ENCODE measurements at regions not wholly inside any gene's neighbourhood (a gene's known extent, or its start where the extent isn't known, plus 50 kb on each side); places are given as distances from the start of the nearest gene placed in this dataset.
"Not testable (repeated sequence)": the region's sequence is repeated elsewhere in the genome, so short reads cannot be mapped to it uniquely, and the experiment has no call there.

- DNase-seq: no peak
- intact Hi-C loops (cut with DNase I): no loop called here
- ATAC-seq (ENCODE audit: poor library complexity): no peak
Observed at GRCh38 chr3:20515834-20516233, 329.8 kb upstream of the SGO1 start.

- ATAC-seq (ENCODE audit: poor library complexity): peak; percentile 90
- intact Hi-C loops (cut with DNase I): loop anchor here (2.0 kb wide), 1 partner anchor 229 kb away; no protein-coding TSS in a partner anchor
- no peak for DNase-seq
Observed at GRCh38 chr3:20511863-20512505, 326.0 kb upstream of the SGO1 start.

GRCh38 chr3:20510396-20510795 lies 324.4 kb upstream of the SGO1 start:
- intact Hi-C loops (cut with DNase I): loop anchor here (2.0 kb wide), 1 partner anchor 230 kb away; no protein-coding TSS in a partner anchor

GRCh38 chr3:20503394-20504082 lies 317.5 kb upstream of the SGO1 start:
- intact Hi-C loops (cut with DNase I): no loop called here
- DNase-seq (no peak), ATAC-seq (ENCODE audit: poor library complexity) (no peak)

More at GRCh38 chr3:20510396-20510795, 324.4 kb upstream of the SGO1 start:
- ATAC-seq (ENCODE audit: poor library complexity) (no peak), DNase-seq (no peak)

GRCh38 chr3:20490996-20491395 lies 305.0 kb upstream of the SGO1 start:
- no peak for ATAC-seq (ENCODE audit: poor library complexity)
- DNase-seq: no peak
- intact Hi-C loops (cut with DNase I): no loop called here

- intact Hi-C loops (cut with DNase I): no loop called here
- DNase-seq (no peak), ATAC-seq (ENCODE audit: poor library complexity) (no peak)
Observed at GRCh38 chr3:20488151-20488550, 302.1 kb upstream of the SGO1 start.

GRCh38 chr3:20484126-20484525 lies 298.1 kb upstream of the SGO1 start:
- ATAC-seq (ENCODE audit: poor library complexity): no peak
- intact Hi-C loops (cut with DNase I): no loop called here
- no peak for DNase-seq

- intact Hi-C loops (cut with DNase I): no loop called here
- ATAC-seq (ENCODE audit: poor library complexity) (no peak), DNase-seq (no peak)
Observed at GRCh38 chr3:20482350-20482749, 296.3 kb upstream of the SGO1 start.

- intact Hi-C loops (cut with DNase I): no loop called here
- no peak for ATAC-seq (ENCODE audit: poor library complexity)
Observed at GRCh38 chr3:20480786-20481365, 294.9 kb upstream of the SGO1 start.

GRCh38 chr3:20478436-20478835 lies 292.4 kb upstream of the SGO1 start:
- intact Hi-C loops (cut with DNase I): no loop called here
- ATAC-seq (ENCODE audit: poor library complexity) (no peak), DNase-seq (no peak)

More at GRCh38 chr3:20480786-20481365, 294.9 kb upstream of the SGO1 start:
- no peak for DNase-seq

- ATAC-seq (ENCODE audit: poor library complexity); DNase-seq; intact Hi-C loops (cut with DNase I): not testable (repeated sequence)
Observed at GRCh38 chr3:20464237-20464636, 278.2 kb upstream of the SGO1 start.

- ATAC-seq (ENCODE audit: poor library complexity) (no peak), DNase-seq (no peak)
- intact Hi-C loops (cut with DNase I): no loop called here
Observed at GRCh38 chr3:20462723-20463122, 276.7 kb upstream of the SGO1 start.

- intact Hi-C loops (cut with DNase I): no loop called here
- DNase-seq: no peak
- ATAC-seq (ENCODE audit: poor library complexity): no peak
Observed at GRCh38 chr3:20462226-20462625, 276.2 kb upstream of the SGO1 start.

- intact Hi-C loops (cut with DNase I): no loop called here
- no peak for DNase-seq
- peak; percentile 52 for ATAC-seq (ENCODE audit: poor library complexity)
Observed at GRCh38 chr3:20458994-20459716, 273.1 kb upstream of the SGO1 start.

GRCh38 chr3:20456511-20456910 lies 270.5 kb upstream of the SGO1 start:
- no peak for DNase-seq
- intact Hi-C loops (cut with DNase I): no loop called here
- ATAC-seq (ENCODE audit: poor library complexity): no peak

GRCh38 chr3:20451170-20451569 lies 265.2 kb upstream of the SGO1 start:
- ATAC-seq (ENCODE audit: poor library complexity) (no peak), DNase-seq (no peak)
- intact Hi-C loops (cut with DNase I): no loop called here

- ATAC-seq (ENCODE audit: poor library complexity) (no peak), DNase-seq (no peak)
- intact Hi-C loops (cut with DNase I): no loop called here
Observed at GRCh38 chr3:20450611-20451010, 264.6 kb upstream of the SGO1 start.

- DNase-seq: no peak
- intact Hi-C loops (cut with DNase I): no loop called here
- ATAC-seq (ENCODE audit: poor library complexity): no peak
Observed at GRCh38 chr3:20442846-20443245, 256.8 kb upstream of the SGO1 start.

- intact Hi-C loops (cut with DNase I); ATAC-seq (ENCODE audit: poor library complexity); DNase-seq: not testable (repeated sequence)
Observed at GRCh38 chr3:20427268-20427667, 241.3 kb upstream of the SGO1 start.
